ENCODE measurements at regions not wholly inside any gene's neighbourhood (a gene's known extent, or its start where the extent isn't known, plus 50 kb on each side); places are given as distances from the start of the nearest gene placed in this dataset.

DNA sequence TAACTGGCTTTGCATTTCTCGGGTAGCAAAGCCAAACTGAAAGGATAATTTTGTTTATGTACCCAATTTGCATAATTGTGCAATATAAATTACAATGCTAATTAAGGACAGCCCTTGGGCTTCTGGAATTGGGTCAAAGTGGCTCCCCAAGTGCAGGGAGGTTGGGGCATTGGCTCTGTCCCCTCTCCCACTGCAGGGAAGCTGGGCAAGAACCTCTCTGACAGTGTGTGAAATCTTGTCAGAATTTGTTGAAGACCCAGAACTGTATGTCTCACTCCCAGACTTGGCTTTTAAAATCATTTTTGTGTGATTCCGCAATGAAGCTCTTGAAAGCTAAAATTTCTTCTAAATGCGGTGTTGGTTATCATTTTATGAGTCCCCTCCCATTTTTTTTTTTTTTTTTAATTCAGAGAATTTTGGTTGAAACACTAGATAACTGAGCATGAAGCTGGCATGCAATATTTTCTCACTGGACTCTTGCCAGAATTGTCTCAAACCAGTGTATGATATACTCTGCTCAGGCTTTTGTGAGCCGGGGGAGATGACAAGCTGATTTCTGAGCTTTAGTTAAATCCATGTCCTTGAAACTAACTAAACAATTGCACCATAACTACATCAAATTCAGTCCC is 878.9 kb upstream of the CXADR start:
- Histone ChIP-seq H3K4me3 (ENCODE audit: insufficient read depth, low read length) (no peak overlapping the region), H3K79me2 (ENCODE audit: insufficient read depth, low read length) (no peaks in the 10 kb centered on the region), H2AFZ (ENCODE audit: low read length) (no peak overlapping the region), H3K9me3 (ENCODE audit: low read depth, low read length) (no peaks in the 10 kb centered on the region), H3K36me3 (ENCODE audit: insufficient read depth, low read length) (no peaks in the 10 kb centered on the region), H3K27me3 (ENCODE audit: insufficient read depth, low read length) (no peaks in the 10 kb centered on the region), H3K27ac (ENCODE audit: low read depth, low read length) (no peak overlapping the region), H3K4me1 (ENCODE audit: insufficient read depth, low read length) (no peaks in the 10 kb centered on the region), H3K4me2 (ENCODE audit: insufficient read depth, low read length) (no peak overlapping the region), H4K20me1 (ENCODE audit: insufficient read depth, low read length) (no peaks in the 10 kb centered on the region)
- TF ChIP-seq, protein P1, sequence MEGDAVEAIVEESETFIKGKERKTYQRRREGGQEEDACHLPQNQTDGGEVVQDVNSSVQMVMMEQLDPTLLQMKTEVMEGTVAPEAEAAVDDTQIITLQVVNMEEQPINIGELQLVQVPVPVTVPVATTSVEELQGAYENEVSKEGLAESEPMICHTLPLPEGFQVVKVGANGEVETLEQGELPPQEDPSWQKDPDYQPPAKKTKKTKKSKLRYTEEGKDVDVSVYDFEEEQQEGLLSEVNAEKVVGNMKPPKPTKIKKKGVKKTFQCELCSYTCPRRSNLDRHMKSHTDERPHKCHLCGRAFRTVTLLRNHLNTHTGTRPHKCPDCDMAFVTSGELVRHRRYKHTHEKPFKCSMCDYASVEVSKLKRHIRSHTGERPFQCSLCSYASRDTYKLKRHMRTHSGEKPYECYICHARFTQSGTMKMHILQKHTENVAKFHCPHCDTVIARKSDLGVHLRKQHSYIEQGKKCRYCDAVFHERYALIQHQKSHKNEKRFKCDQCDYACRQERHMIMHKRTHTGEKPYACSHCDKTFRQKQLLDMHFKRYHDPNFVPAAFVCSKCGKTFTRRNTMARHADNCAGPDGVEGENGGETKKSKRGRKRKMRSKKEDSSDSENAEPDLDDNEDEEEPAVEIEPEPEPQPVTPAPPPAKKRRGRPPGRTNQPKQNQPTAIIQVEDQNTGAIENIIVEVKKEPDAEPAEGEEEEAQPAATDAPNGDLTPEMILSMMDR (IDR thresholded peaks at IDR 0.05; ENCODE audit: extremely low read depth, low read depth, low read length) = no peak
- DNase-seq (ENCODE audit: insufficient read length, low spot score, missing footprints) = no peak

DNA sequence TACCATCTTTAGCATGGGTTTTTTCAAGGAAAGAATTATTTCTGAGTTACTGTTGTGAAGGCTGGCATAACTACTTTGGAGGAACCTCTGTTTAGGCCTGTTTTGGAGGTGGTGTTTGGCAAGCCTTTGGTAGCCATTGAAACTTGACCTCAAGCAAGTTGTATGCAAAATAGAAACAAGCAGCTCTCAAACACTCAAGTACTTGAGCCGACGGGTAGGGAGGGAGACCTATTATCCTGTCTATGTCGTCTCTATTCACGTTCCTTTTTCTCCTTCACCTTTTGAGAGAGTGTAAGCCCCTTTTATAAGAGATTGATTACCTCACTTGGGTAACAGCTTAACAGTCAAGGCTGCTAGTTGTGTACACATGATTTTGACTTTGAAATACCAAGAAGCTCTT is 878.3 kb upstream of the CXADR start:
- TF ChIP-seq, protein P1 (IDR thresholded peaks at IDR 0.05; ENCODE audit: extremely low read depth, low read depth, low read length) = no peak
- DNase-seq (ENCODE audit: insufficient read length, low spot score, missing footprints) = no peak

DNA sequence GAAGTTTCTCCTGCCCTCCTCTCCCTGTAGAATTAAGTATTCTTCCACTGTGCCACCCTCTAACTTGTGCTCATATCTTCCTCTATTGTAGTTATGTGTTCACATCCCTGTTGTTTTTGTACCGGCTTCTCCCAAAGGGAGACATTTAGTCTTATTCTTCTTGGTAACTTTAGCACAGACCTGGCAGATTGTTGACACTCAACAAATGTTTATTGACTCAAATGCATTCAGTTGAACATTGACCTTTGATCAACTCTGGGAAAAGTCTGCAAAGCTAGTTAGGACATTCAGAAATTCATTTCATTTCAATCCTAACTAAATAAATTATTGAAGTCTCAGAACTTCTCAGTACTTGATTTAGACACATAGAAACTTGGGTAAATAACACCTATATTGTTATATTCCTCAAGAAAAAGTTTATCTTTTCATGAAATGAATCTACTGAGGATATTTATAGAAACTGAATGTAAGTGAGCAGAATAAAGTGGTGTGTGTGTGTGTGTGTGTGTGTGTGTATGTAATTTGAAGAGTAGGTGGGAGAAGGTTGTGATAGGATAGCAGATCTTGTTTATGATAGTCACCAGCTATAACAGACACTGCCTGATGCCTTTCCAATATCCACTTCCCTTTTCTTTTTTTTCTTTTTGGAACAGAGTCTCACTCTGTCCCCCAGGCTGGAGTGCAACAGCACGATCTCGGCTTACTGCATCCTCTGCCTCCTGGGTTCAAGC is 872.4 kb upstream of the CXADR start:
- Histone ChIP-seq H3K4me1 (ENCODE audit: insufficient read depth, low read length) (no peaks in the 10 kb centered on the region), H3K36me3 (ENCODE audit: insufficient read depth, low read length) (no peaks in the 10 kb centered on the region), H3K4me3 (ENCODE audit: insufficient read depth, low read length) (no peak overlapping the region), H4K20me1 (ENCODE audit: insufficient read depth, low read length) (no peaks in the 10 kb centered on the region), H3K4me2 (ENCODE audit: insufficient read depth, low read length) (no peak overlapping the region), H2AFZ (ENCODE audit: low read length) (no peak overlapping the region), H3K79me2 (ENCODE audit: insufficient read depth, low read length) (no peaks in the 10 kb centered on the region), H3K9me3 (ENCODE audit: low read depth, low read length) (no peaks in the 10 kb centered on the region), H3K27me3 (ENCODE audit: insufficient read depth, low read length) (no peaks in the 10 kb centered on the region), H3K27ac (ENCODE audit: low read depth, low read length) (no peak overlapping the region)
- no peak for DNase-seq (ENCODE audit: insufficient read length, low spot score, missing footprints)
- TF ChIP-seq, protein P1 (IDR thresholded peaks at IDR 0.05; ENCODE audit: extremely low read depth, low read depth, low read length) = no peak

More for the DNA sequence above, 878.3 kb upstream of the CXADR start:
- no peaks in the 10 kb centered on the region for H4K20me1 ChIP-seq (ENCODE audit: insufficient read depth, low read length)
- no peak overlapping the region for H2AFZ ChIP-seq (ENCODE audit: low read length)
- no peaks in the 10 kb centered on the region for H3K79me2 ChIP-seq (ENCODE audit: insufficient read depth, low read length)
- H3K27ac ChIP-seq (ENCODE audit: low read depth, low read length) = no peak overlapping the region
- no peaks in the 10 kb centered on the region for H3K27me3 ChIP-seq (ENCODE audit: insufficient read depth, low read length)
- H3K4me2 ChIP-seq (ENCODE audit: insufficient read depth, low read length) = no peak overlapping the region
- no peaks in the 10 kb centered on the region for H3K9me3 ChIP-seq (ENCODE audit: low read depth, low read length)
- no peak overlapping the region for H3K4me3 ChIP-seq (ENCODE audit: insufficient read depth, low read length)
- no peaks in the 10 kb centered on the region for H3K36me3 ChIP-seq (ENCODE audit: insufficient read depth, low read length)
- H3K4me1 ChIP-seq (ENCODE audit: insufficient read depth, low read length) = no peaks in the 10 kb centered on the region

DNA sequence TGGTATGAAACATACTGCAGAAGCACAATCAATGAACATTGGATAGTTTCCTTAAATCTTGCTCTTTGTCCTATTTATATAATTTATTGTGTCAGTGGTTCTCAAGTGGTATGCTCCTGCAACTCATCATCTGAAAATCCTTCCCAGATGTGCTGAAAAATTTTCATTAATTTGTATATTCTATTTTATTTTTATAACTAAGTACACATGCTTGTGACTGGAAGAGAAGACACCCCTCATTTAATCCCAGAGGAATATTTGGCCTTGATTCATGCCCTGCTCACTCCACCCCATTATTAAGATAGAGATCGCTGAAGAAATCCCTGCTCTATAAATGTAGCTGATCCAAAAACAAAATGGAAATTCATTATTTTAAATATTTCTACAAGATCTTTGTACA is 870.5 kb upstream of the CXADR start:
- no peak for DNase-seq (ENCODE audit: insufficient read length, low spot score, missing footprints)

More for the DNA sequence above, 870.5 kb upstream of the CXADR start:
- H3K4me3 ChIP-seq (ENCODE audit: insufficient read depth, low read length) = no peak overlapping the region
- H4K20me1 ChIP-seq (ENCODE audit: insufficient read depth, low read length) = no peaks in the 10 kb centered on the region
- H3K4me2 ChIP-seq (ENCODE audit: insufficient read depth, low read length) = no peak overlapping the region
- H3K27ac ChIP-seq (ENCODE audit: low read depth, low read length) = no peak overlapping the region
- no peaks in the 10 kb centered on the region for H3K27me3 ChIP-seq (ENCODE audit: insufficient read depth, low read length)
- TF ChIP-seq, protein P1 (IDR thresholded peaks at IDR 0.05; ENCODE audit: extremely low read depth, low read depth, low read length) = no peak
- H3K79me2 ChIP-seq (ENCODE audit: insufficient read depth, low read length) = no peaks in the 10 kb centered on the region
- no peak overlapping the region for H2AFZ ChIP-seq (ENCODE audit: low read length)
- no peaks in the 10 kb centered on the region for H3K4me1 ChIP-seq (ENCODE audit: insufficient read depth, low read length)
- no peaks in the 10 kb centered on the region for H3K9me3 ChIP-seq (ENCODE audit: low read depth, low read length)
- H3K36me3 ChIP-seq (ENCODE audit: insufficient read depth, low read length) = no peaks in the 10 kb centered on the region
